ENCODE measurements at regions not wholly inside any gene's neighbourhood (a gene's known extent, or its start where the extent isn't known, plus 50 kb on each side); places are given as distances from the start of the nearest gene placed in this dataset.

- TF ChIP-seq EZH2phosphoT487 (IDR thresholded peaks at IDR 0.05; ENCODE audit: insufficient read depth, low read depth), result no peak
- TF ChIP-seq EZH2 (IDR thresholded peaks at IDR 0.05; ENCODE audit: insufficient read depth, poor library complexity, severe bottlenecking), result no peak
Measured at GRCh38 chr3:157763644-157764043, 260.4 kb upstream of the VEPH1 start.
